Lung (tissue), 11 donors: ENCODE measurements at regions not wholly inside any gene's neighbourhood (a gene's known extent, or its start where the extent isn't known, plus 50 kb on each side); places are given as distances from the start of the nearest gene placed in this dataset.

ENCODE experiments used
- ATAC-seq: fragments of 200-7000 bp; cut with Tn5 transposase; one replicate; pipeline ENCODE4 v1.9.1; 2020; ENCODE audit warnings: moderate number of reproducible peaks; ENCODE audit not compliant: insufficient read depth, low FRiP score
- DNase-seq, 3 donors: peaks; one replicate each; pipeline ENCODE4 v3.0.0-alpha.2; 2013 to 2017
- H3K27ac ChIP-seq, 2 donors: one replicate each; pipeline ENCODE4 v1.5.1; 2013; ENCODE audit warnings: mild to moderate bottlenecking in 2 of 2, moderate library complexity in 2 of 2, control low read depth in 1 of 2, inconsistent platforms in 1 of 2, low read depth in 1 of 2, low read length in 1 of 2
- H3K27me3 ChIP-seq, 3 donors: one replicate each; pipeline ENCODE4 v1.5.1; 2013; ENCODE audit warnings: low read length in 2 of 3; ENCODE audit not compliant: control insufficient read depth in 3 of 3, insufficient read depth in 3 of 3
- H3K36me3 ChIP-seq, 4 donors: one replicate each; pipeline ENCODE4 v1.5.1; 2013; ENCODE audit warnings: low read length in 4 of 4, mild to moderate bottlenecking in 1 of 4, moderate library complexity in 1 of 4; ENCODE audit not compliant: control insufficient read depth in 4 of 4, insufficient read depth in 4 of 4
- H3K4me1 ChIP-seq, 5 donors: one replicate each; pipeline ENCODE4 v1.5.1; 2013; ENCODE audit warnings: low read length in 5 of 5, mild to moderate bottlenecking in 2 of 5, moderate library complexity in 1 of 5; ENCODE audit not compliant: control insufficient read depth in 5 of 5, insufficient read depth in 5 of 5
- H3K4me3 ChIP-seq: one replicate; pipeline ENCODE4 v1.5.1; 2013; ENCODE audit warnings: mild to moderate bottlenecking, control low read depth, moderate library complexity
- H3K9ac ChIP-seq, 2 donors: one replicate each; pipeline ENCODE4 v1.5.1; 2013; ENCODE audit warnings: low read length in 2 of 2, control low read depth in 1 of 2; ENCODE audit not compliant: insufficient read depth in 1 of 2
- H3K9me3 ChIP-seq, 4 donors: one replicate each; pipeline ENCODE4 v1.5.1; 2013; ENCODE audit warnings: low read length in 3 of 4, mild to moderate bottlenecking in 1 of 4, moderate library complexity in 1 of 4; ENCODE audit not compliant: control insufficient read depth in 4 of 4, insufficient read depth in 3 of 4
- CTCF ChIP-seq: IDR thresholded peaks from 2 replicates; pipeline ENCODE4 v1.5.1; 2012; ENCODE audit warnings: mild to moderate bottlenecking; ENCODE audit errors: control extremely low read depth, extremely low read depth
- WGBS, 2 donors: extraction: QIAGEN DNeasy Blood & Tissue Kit; methylation state at CpG; one replicate each; pipeline ENCODE4 v1.1.7; 2013; 5-methylcytosine and 5-hydroxymethylcytosine counted together
- donor health status: control.
- donor health status: control.
- donor health status: Bipolar disorder and iron deficiency.
- donor health status: healthy.
- donor health status: DM: yes; HTN: yes; CAD: no.

- H3K36me3 ChIP-seq: no peaks in the 10 kb centered on the region
- WGBS, 2 donors: 64 to 69% methylated on average over 2 of the region's 2 CpGs
- no peak overlapping the region for H3K27ac ChIP-seq
- H3K27me3 ChIP-seq: no peaks in the 10 kb centered on the region
- no peaks in the 10 kb centered on the region for H3K4me1 ChIP-seq
- DNase-seq (no peak), ATAC-seq (no peak)
- no peak for TF ChIP-seq CTCF
- no peak overlapping the region for H3K4me3 ChIP-seq
- H3K9me3 ChIP-seq: peaks cover 0 to 3% (median 0%) of the 10 kb centered on the region in 4 donors
- H3K9ac ChIP-seq: no peak overlapping the region
These were observed 1178.9 kb upstream of the WWC1 start for GRCh38 chr5:167112556-167112955.

- no peak for TF ChIP-seq CTCF
- 87 to 91% methylated on average over 3 of the region's 3 CpGs for WGBS, 2 donors
- ATAC-seq: no peak
These were observed 1169.2 kb upstream of the WWC1 start for GRCh38 chr5:167122267-167122666.

GRCh38 chr5:167123126-167123525 lies 1168.3 kb upstream of the WWC1 start:
- H3K36me3 ChIP-seq: no peaks in the 10 kb centered on the region
- no peaks in the 10 kb centered on the region for H3K9me3 ChIP-seq
- DNase-seq (no peak), ATAC-seq (no peak)
- no peak overlapping the region for H3K9ac ChIP-seq
- H3K4me1 ChIP-seq: peaks cover 0 to 3% (median 0%) of the 10 kb centered on the region in 5 donors
- 86 to 90% methylated on average over 7 of the region's 7 CpGs for WGBS, 2 donors
- no peak for TF ChIP-seq CTCF
- no peak overlapping the region for H3K27ac ChIP-seq
- H3K4me3 ChIP-seq: no peak overlapping the region
- no peaks in the 10 kb centered on the region for H3K27me3 ChIP-seq

More at GRCh38 chr5:167122267-167122666, 1169.2 kb upstream of the WWC1 start:
- H3K9me3 ChIP-seq: no peaks in the 10 kb centered on the region
- no peak overlapping the region for H3K9ac ChIP-seq
- no peak overlapping the region for H3K4me3 ChIP-seq
- H3K4me1 ChIP-seq: peaks cover 0 to 3% (median 0%) of the 10 kb centered on the region in 5 donors
- no peak for DNase-seq
- no peaks in the 10 kb centered on the region for H3K27me3 ChIP-seq
- no peak overlapping the region for H3K27ac ChIP-seq
- no peaks in the 10 kb centered on the region for H3K36me3 ChIP-seq

GRCh38 chr5:167128581-167128980 lies 1162.9 kb upstream of the WWC1 start:
- Histone ChIP-seq H3K27ac (no peak overlapping the region), H3K9me3 (no peaks in the 10 kb centered on the region), H3K36me3 (no peaks in the 10 kb centered on the region), H3K4me3 (no peak overlapping the region), H3K9ac (no peak overlapping the region), H3K27me3 (no peaks in the 10 kb centered on the region), H3K4me1 (peaks cover 0 to 3% (median 0%) of the 10 kb centered on the region in 5 donors)
- no peak for TF ChIP-seq CTCF
- DNase-seq (no peak), ATAC-seq (no peak)
- 64 to 70% methylated on average over 3 of the region's 3 CpGs for WGBS, 2 donors
